Neural cell (in vitro differentiated cells): ENCODE measurements at regions not wholly inside any gene's neighbourhood (a gene's known extent, or its start where the extent isn't known, plus 50 kb on each side); places are given as distances from the start of the nearest gene placed in this dataset.

ENCODE experiments used
- H2AFZ ChIP-seq: fragments of 200-600, 300-800 bp; sonication (generic), shearing (Covaris generic); 2 replicates; pipeline ENCODE4 v1.6.0; 2014; ENCODE audit warnings: low read depth, mild to moderate bottlenecking, antibody characterized with exemption, low read length, moderate library complexity
- H3F3A ChIP-seq: fragments of 200-600 bp; shearing (Covaris generic); 2 replicates; pipeline ENCODE4 v1.6.1; 2016; ENCODE audit warnings: mild to moderate bottlenecking, moderate library complexity, mixed read lengths, antibody characterized with exemption, low read length; ENCODE audit not compliant: insufficient read depth, poor library complexity, severe bottlenecking
- H3K27ac ChIP-seq: fragments of 200-600, 300-800 bp; sonication (generic), shearing (Covaris generic); 2 replicates; pipeline ENCODE4 v1.5.1; 2014; ENCODE audit warnings: mild to moderate bottlenecking, low read length, moderate library complexity
- H3K27me3 ChIP-seq: fragments of 300-800, 200-600 bp; sonication (generic), shearing (Covaris generic); 2 replicates; pipeline ENCODE4 v1.6.0; 2014; ENCODE audit warnings: mild to moderate bottlenecking, low read depth, low read length, moderate library complexity; ENCODE audit not compliant: insufficient read depth
- H3K36me3 ChIP-seq: fragments of 300-800, 200-600 bp; sonication (generic), shearing (Covaris generic); 2 replicates; pipeline ENCODE4 v1.5.1; 2014; ENCODE audit warnings: mild to moderate bottlenecking, antibody characterized with exemption, low read length, moderate library complexity; ENCODE audit not compliant: insufficient read depth
- H3K4me2 ChIP-seq: fragments of 300-800, 200-600 bp; sonication (generic), shearing (Covaris generic); 2 replicates; pipeline ENCODE4 v1.6.0; 2014; ENCODE audit warnings: mild to moderate bottlenecking, low read length
- H3K4me3 ChIP-seq: fragments of 300-800, 200-600 bp; sonication (generic), shearing (Covaris generic); 2 replicates; pipeline ENCODE4 v1.5.1; 2014; ENCODE audit warnings: mild to moderate bottlenecking, low read length, moderate library complexity
- H3K79me2 ChIP-seq: fragments of 200-600 bp; shearing (Covaris generic); replicated peaks from 2 replicates; pipeline ENCODE4 v1.6.0; 2014; ENCODE audit warnings: mild to moderate bottlenecking, low read length, moderate library complexity; ENCODE audit not compliant: insufficient read depth
- H3K9ac ChIP-seq: fragments of 300-800, 200-600 bp; sonication (generic), shearing (Covaris generic); 2 replicates; pipeline ENCODE4 v1.6.1; 2016; ENCODE audit warnings: mild to moderate bottlenecking, low read length, mixed read lengths
- H3K9me2 ChIP-seq: fragments of 200-600 bp; shearing (Covaris generic); 2 replicates; pipeline ENCODE4 v1.6.1; 2016; ENCODE audit warnings: mild to moderate bottlenecking, low read length, mixed read lengths; ENCODE audit not compliant: insufficient read depth
- H3K9me3 ChIP-seq: fragments of 200-600, 300-800 bp; sonication (generic), shearing (Covaris generic); 2 replicates; pipeline ENCODE4 v1.6.1; 2016; ENCODE audit warnings: mild to moderate bottlenecking, mixed run types, low read length, moderate library complexity, mixed read lengths
- H4K20me1 ChIP-seq: fragments of 200-600 bp; shearing (Covaris generic); 2 replicates; pipeline ENCODE4 v1.6.1; 2016; ENCODE audit warnings: mild to moderate bottlenecking, mixed run types; ENCODE audit not compliant: insufficient read depth
- EP300 ChIP-seq: fragments of 450-650 bp; conservative IDR thresholded peaks from 2 replicates; pipeline ENCODE4 v1.6.1; 2014; ENCODE audit warnings: antibody characterized with exemption, mild to moderate bottlenecking, moderate library complexity; ENCODE audit not compliant: poor library complexity, severe bottlenecking
- EZH2 ChIP-seq: fragments of 200-600, 300-800 bp; shearing (Covaris generic), sonication (generic); IDR thresholded peaks from 2 replicates; pipeline ENCODE4 v1.6.1; 2014; ENCODE audit warnings: antibody characterized with exemption, low read length, borderline replicate concordance, mild to moderate bottlenecking; ENCODE audit not compliant: insufficient read depth, poor library complexity, severe bottlenecking
- MXI1 ChIP-seq: fragments of 450-650 bp; conservative IDR thresholded peaks from 2 replicates; pipeline ENCODE4 v1.6.1; 2014; ENCODE audit warnings: antibody characterized with exemption, mild to moderate bottlenecking; ENCODE audit not compliant: poor library complexity, severe bottlenecking
- POLR2AphosphoS5 ChIP-seq: IDR thresholded peaks from 2 replicates; pipeline ENCODE4 v1.6.1; 2012
- RAD21 ChIP-seq: fragments of 450-650 bp; conservative IDR thresholded peaks from 2 replicates; pipeline ENCODE4 v1.6.1; 2014; ENCODE audit warnings: antibody characterized with exemption, mild to moderate bottlenecking, moderate library complexity
- SMC3 ChIP-seq: fragments of 450-650 bp; conservative IDR thresholded peaks from 2 replicates; pipeline ENCODE4 v1.6.1; 2014; ENCODE audit warnings: antibody characterized with exemption, mild to moderate bottlenecking, moderate library complexity; ENCODE audit not compliant: poor library complexity
- TAF1 ChIP-seq: IDR thresholded peaks from 2 replicates; pipeline ENCODE4 v1.6.1; 2012; ENCODE audit warnings: low read depth
- TF ChIP-seq, protein P1 (sequence below): IDR thresholded peaks from 2 replicates; pipeline ENCODE4 v1.6.1; 2012; ENCODE audit warnings: borderline replicate concordance
- TF ChIP-seq, protein P2 (sequence below): fragments of 450-650 bp; IDR thresholded peaks from 2 replicates; pipeline ENCODE4 v1.5.1; 2014; ENCODE audit warnings: antibody characterized with exemption, mild to moderate bottlenecking, moderate library complexity; ENCODE audit not compliant: poor library complexity, severe bottlenecking

DNA sequence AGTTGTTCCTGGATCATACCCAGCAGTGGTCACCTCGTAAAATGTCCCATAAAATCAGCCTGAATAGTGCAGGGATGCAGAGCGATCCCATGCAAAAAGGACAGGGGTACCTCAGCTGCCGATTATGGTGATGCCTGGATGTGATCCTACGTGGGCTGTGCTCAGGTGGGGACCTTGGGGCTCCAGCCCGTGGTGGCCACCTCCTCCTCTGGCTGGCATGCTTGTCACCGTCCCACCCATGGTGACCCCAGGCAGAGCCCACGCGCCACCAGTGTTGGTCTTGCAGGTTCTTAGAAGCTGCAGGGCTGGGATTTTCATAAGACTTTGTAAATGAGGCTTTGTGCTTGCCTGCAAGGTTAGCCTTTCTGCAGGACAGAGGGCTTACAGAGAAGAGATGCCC, 97.2 kb downstream of the GLRX3 start:
- Histone ChIP-seq H3K4me3 (no peak overlapping the region), H4K20me1 (no peaks in the 10 kb centered on the region), H3K27ac (no peak overlapping the region), H2AFZ (no peak overlapping the region), H3K36me3 (no peaks in the 10 kb centered on the region), H3K79me2 (no peaks in the 10 kb centered on the region), H3K4me2 (no peak overlapping the region), H3K9me3 (no peaks in the 10 kb centered on the region), H3K9ac (no peak overlapping the region), H3K27me3 (no peaks in the 10 kb centered on the region), H3F3A (no peaks in the 10 kb centered on the region), H3K9me2 (no peaks in the 10 kb centered on the region)
- TF ChIP-seq, protein P1, sequence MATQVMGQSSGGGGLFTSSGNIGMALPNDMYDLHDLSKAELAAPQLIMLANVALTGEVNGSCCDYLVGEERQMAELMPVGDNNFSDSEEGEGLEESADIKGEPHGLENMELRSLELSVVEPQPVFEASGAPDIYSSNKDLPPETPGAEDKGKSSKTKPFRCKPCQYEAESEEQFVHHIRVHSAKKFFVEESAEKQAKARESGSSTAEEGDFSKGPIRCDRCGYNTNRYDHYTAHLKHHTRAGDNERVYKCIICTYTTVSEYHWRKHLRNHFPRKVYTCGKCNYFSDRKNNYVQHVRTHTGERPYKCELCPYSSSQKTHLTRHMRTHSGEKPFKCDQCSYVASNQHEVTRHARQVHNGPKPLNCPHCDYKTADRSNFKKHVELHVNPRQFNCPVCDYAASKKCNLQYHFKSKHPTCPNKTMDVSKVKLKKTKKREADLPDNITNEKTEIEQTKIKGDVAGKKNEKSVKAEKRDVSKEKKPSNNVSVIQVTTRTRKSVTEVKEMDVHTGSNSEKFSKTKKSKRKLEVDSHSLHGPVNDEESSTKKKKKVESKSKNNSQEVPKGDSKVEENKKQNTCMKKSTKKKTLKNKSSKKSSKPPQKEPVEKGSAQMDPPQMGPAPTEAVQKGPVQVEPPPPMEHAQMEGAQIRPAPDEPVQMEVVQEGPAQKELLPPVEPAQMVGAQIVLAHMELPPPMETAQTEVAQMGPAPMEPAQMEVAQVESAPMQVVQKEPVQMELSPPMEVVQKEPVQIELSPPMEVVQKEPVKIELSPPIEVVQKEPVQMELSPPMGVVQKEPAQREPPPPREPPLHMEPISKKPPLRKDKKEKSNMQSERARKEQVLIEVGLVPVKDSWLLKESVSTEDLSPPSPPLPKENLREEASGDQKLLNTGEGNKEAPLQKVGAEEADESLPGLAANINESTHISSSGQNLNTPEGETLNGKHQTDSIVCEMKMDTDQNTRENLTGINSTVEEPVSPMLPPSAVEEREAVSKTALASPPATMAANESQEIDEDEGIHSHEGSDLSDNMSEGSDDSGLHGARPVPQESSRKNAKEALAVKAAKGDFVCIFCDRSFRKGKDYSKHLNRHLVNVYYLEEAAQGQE: no peak
- TF ChIP-seq EP300 (no peak), MXI1 (no peak), POLR2AphosphoS5 (no peak), EZH2 (no peak), TAF1 (no peak), RAD21 (no peak), SMC3 (no peak)
- TF ChIP-seq, protein P2, sequence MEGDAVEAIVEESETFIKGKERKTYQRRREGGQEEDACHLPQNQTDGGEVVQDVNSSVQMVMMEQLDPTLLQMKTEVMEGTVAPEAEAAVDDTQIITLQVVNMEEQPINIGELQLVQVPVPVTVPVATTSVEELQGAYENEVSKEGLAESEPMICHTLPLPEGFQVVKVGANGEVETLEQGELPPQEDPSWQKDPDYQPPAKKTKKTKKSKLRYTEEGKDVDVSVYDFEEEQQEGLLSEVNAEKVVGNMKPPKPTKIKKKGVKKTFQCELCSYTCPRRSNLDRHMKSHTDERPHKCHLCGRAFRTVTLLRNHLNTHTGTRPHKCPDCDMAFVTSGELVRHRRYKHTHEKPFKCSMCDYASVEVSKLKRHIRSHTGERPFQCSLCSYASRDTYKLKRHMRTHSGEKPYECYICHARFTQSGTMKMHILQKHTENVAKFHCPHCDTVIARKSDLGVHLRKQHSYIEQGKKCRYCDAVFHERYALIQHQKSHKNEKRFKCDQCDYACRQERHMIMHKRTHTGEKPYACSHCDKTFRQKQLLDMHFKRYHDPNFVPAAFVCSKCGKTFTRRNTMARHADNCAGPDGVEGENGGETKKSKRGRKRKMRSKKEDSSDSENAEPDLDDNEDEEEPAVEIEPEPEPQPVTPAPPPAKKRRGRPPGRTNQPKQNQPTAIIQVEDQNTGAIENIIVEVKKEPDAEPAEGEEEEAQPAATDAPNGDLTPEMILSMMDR: no peak

DNA sequence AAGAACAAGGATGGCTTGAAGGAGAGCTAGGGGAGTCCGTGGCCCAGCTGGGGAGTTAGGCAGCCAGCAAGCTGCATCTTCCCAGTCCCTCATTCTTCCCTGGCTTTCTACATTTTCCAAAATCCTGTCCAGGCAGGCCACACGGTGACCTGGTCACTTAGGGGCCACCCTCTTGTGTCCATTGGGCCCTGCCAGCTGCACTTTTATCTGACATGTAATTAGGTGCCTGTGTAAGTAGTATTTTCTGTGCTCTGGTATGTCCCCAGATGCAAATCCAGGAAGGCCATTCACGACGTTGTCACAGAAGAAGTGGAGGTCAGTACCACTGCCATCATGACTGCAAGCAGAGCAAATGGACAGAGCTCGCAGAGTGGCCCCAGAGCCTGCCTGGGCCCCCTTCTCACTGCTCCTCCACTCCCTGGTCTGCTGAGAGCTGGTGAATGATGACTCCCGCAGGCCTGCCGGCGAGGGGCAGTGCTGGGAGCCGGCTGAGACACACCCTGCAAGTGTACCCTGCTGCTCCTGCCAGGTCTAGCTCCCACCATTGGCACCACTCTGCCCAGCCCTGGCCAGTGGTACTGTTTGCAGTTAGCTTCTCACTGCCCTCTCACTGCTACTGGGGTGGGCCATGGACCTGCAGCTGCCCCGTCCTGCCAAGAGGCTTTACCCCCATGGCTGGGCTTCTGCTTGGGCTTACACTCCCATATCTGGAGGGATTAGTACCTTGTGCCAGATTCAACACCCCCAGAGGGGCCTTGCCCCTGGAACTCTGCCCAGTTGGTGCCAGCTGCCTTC, 98.2 kb downstream of the GLRX3 start:
- Histone ChIP-seq H3F3A (no peaks in the 10 kb centered on the region), H3K9ac (no peak overlapping the region), H3K9me3 (no peaks in the 10 kb centered on the region), H3K9me2 (no peaks in the 10 kb centered on the region), H3K4me2 (no peak overlapping the region), H4K20me1 (no peaks in the 10 kb centered on the region), H3K27me3 (no peaks in the 10 kb centered on the region), H2AFZ (no peak overlapping the region), H3K36me3 (no peaks in the 10 kb centered on the region), H3K27ac (no peak overlapping the region), H3K4me3 (no peak overlapping the region), H3K79me2 (no peaks in the 10 kb centered on the region)
- TF ChIP-seq EZH2: no peak
- no peak for TF ChIP-seq SMC3
- TF ChIP-seq, protein P1: no peak
- TF ChIP-seq EP300: no peak
- no peak for TF ChIP-seq POLR2AphosphoS5
- no peak for TF ChIP-seq TAF1
- no peak for TF ChIP-seq RAD21
- TF ChIP-seq MXI1: no peak
- TF ChIP-seq, protein P2: no peak
